ENCODE measurements at regions not wholly inside any gene's neighbourhood (a gene's known extent, or its start where the extent isn't known, plus 50 kb on each side); places are given as distances from the start of the nearest gene placed in this dataset.

DNA sequence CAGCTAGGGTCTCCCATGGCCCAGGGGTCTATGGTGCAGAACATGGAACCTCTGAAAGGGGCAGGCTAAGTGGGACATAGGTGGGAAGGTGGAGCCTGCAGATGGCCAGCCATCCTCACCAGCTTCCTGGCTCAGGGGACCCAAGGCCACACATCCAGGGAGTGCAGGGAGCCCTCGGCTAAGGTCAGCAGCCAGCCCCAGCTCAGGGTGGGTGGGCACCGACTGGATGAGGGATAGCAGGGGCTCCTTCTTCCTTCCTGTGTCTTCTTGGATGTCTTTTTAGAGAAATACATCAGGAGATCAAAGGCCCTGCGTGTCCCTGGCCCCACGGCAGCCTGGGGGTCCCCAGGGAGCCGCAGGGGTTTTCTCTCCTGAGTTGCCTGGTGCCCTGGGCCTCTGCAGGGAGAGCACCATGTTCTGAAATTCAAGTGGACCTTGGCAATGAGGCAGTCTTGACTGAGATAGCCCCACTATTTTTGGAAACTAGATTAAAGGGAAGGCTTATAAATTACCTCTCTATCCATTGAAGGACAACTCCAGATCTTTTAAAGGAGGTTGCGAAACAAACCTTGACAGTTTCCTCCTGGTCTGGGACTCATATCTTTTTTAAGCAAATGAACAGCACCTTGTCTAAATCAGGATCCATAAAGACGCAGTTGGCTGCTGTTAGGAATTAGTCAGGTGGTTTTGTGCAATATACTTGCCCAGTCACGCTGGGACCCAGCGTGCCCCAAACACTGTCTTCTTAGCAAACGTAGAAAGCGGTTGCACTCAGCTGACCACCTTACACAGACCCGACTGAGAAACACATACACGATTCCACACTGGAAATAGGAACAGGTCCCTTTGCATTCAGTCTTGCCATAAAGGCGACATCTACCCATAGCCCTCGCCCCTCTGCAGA is 242.3 kb downstream of the TOMM20 start:
- peak; percentile 49 for ATAC-seq
- no peak for DNase-seq (ENCODE audit: low spot score)
- intact Hi-C loops (cut with DNase I): no loop called here

DNA sequence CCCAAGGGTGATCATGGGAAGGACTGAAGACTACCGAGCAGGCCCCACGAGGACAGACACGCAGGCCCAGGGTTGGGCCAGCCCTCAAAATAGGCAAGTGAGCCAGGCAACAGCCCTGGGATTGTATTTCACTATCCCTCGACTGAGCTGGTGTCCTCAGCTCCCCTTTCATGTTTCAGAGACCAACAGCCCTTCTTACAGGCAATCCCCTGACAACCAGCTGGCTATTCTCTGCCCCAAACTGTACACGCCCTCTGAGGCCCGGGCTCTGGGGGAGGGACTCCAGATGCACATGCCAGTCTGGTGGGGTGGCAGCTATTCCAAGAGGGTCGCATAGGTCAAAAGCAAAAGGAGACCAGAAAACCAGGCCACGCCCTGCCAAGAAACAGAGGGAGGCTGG is 243.0 kb downstream of the TOMM20 start:
- intact Hi-C loops (cut with DNase I): no loop called here
- ATAC-seq: peak; percentile 29
- DNase-seq (ENCODE audit: low spot score): no peak

DNA sequence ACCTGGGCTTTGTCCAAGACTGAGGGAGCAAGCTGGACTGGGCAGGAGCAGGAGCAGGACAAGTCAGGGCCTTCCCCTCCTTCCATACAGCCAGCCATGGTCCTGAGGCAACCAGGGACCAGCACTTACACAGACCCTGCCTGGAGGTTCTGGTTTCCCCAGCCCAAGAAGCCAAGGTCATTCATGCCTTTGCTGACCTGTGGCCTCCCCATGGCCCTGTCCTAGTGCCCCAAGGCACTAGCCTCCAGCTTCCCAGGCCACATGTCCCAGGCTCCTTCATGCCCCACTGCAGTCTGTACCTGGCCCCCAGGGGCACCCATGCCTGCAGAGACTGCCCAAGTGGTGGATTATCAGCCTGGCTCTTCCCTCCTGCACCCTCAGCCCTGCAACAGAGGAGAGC is 243.9 kb downstream of the TOMM20 start:
- intact Hi-C loops (cut with DNase I): no loop called here
- DNase-seq (ENCODE audit: low spot score) (no peak), ATAC-seq (no peak)

DNA sequence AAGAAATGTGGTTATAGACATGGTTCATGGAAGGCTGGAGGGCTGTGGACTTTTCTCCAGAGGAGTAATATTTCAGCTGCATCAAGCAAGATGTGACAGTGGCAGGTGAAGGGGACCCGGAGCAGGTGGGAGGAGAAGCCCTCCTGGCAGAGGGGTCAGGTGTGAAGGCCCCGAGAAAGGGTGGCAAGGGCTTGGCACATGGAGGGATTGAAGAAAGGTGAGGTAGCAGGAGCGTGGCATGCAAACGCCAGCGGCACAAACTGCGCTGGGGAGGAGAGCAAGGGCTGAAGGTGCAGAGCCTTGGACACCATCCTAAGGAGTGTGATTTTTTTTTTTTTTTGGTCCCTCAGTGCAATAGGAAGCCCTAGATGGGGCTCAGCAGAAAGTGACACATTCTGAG is 244.6 kb downstream of the TOMM20 start:
- DNase-seq (ENCODE audit: low spot score) (peak; percentile 17), ATAC-seq (no peak)
- intact Hi-C loops (cut with DNase I): no loop called here

DNA sequence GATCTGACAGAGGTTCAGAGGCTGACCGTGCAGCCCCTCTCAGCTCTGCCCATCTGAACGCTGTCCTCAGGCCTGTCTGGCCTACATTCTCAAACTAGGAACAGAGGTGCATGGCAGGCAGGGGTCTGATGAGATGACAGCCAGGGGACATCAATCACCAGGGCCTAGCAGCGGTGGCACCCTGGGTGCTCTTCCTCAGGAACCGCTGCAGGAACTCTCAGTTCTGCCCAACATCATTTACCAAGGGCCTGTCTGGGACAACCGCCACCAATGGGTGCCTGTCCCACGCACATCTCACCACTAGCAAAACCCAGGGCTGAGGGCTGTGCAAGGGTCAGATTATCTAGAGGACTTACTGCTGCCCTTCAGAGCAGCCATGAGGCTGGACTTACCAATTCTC is 245.7 kb downstream of the TOMM20 start:
- DNase-seq (ENCODE audit: low spot score): peak; percentile 13
- intact Hi-C loops (cut with DNase I): no loop called here
- no peak for ATAC-seq

DNA sequence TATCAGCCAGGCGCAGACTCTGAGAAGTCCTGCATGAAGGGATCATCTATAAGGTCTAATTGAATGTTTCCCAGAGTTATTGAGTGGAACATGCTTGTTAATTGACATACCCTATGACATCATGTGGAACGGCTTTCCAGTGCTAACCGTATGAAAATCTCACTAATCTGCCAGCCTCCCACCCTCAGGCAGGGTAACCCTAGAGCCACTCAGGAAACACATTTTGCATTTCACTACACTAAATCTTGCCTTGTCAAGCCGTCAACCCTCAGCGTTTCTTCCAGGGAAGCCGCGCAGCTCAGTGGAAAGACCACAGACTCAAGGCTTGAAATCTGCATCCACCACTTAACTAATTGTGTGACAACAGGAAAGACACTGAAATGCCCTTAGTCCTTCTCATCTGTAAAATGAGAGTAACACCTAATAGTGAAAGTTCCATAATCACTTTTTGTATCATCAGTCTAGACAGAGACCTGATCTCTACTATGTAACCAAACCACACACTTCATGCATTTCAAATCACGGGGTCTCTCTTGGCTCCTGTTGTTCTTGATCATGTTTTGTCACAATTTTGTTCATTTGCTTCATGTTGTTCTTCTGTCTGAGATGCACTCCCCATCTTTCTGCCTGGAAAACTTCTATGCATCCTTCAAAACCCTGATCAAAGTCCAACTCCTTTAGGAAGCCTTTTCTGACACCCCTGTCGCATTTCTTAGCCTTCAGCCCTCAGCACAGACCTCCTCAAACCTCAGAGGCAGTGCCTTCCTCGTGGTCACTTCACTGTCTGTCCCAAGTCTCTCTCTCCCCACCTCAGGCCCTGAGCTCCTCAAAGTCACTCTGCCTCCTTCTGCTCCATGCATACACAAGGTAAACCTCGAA is 246.5 kb downstream of the TOMM20 start:
- intact Hi-C loops (cut with DNase I): no loop called here
- DNase-seq (ENCODE audit: low spot score) (peak; percentile 13), ATAC-seq (no peak)

DNA sequence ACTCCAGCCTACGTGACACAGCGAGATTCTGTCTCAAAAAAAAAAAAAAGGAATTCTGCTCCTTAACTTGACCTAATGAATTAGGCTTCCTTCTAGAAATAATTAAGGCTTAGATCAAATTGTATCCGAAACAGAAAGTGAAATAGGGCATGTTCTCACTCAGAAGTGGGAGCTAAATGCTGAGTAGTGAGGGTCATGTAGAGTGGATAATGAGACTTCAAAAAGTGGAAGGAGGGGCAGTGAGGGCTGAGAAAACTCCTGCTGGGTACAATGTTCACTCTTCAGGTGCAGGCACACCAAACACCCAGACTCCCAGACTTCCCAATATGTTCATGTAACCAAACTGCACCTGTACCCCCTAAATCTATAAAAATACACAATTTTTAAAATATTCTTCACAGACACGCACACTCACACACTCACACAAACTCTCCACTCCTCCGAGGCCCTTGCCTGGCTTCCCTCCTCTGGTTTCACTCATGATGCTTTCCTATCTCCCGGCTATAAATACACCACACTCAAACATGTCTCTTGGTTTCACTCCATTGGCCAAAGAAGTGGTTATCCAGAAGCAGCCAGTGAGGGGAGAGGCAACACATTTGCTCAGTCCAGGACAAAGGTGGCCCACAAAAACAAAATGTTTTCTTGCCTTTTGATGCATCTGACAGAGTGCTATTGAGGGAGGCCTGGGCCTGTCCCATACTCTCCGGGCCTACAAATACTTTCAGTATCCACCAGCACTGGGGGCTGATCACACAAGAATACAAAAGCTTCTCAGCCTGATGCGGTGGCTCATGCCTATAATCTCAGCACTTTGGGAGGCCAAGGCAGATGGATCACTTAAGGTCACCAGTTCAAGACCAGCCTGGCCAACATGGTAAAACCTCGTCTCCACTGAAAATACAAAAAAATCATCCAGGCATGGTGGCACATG is 249.2 kb downstream of the TOMM20 start:
- ATAC-seq: no peak
- intact Hi-C loops (cut with DNase I): no loop called here
- DNase-seq (ENCODE audit: low spot score): no peak

DNA sequence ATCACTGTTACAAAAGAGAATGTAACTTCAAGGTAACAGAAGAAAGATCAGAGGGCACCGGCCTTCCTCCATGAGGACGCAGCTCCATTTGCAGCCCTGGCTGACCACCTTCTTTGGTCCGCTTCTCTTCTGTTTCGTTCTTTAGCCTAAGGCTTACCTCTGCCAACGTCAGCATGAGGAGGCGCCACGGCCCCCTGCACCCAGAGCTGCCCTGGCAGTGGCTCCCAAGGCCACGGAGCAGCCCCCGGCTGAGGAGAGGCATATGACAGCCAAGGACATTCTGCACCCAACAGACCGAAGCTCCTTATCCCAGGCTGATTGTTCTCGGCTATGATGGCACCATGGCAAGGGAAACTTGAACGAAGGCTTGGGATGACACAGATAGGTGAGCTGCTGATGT is 250.3 kb downstream of the TOMM20 start:
- ATAC-seq: no peak
- no peak for DNase-seq (ENCODE audit: low spot score)

DNA sequence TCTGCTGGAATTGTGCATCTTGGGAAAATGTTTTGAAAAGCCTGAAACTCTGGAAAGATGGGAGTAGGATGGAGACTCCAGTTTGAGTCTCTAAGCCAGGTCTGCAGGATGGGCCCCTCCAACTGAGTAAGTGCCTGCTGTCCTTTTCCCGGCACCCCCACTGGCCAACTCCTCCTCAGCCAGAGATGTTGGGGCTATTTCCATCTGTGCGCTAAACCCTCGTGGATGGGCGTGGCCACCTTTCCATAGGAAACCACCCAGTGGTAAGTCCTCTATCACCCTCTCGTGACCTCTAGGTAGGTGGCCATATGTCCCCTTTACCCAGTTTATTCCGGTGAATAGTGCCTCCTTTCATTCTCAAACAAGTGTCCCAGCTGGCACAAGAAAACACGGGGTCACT is 250.9 kb downstream of the TOMM20 start:
- no peak for ATAC-seq
- intact Hi-C loops (cut with DNase I): no loop called here
- no peak for DNase-seq (ENCODE audit: low spot score)

More for the DNA sequence above, 250.3 kb downstream of the TOMM20 start:
- intact Hi-C loops (cut with DNase I): no loop called here

DNA sequence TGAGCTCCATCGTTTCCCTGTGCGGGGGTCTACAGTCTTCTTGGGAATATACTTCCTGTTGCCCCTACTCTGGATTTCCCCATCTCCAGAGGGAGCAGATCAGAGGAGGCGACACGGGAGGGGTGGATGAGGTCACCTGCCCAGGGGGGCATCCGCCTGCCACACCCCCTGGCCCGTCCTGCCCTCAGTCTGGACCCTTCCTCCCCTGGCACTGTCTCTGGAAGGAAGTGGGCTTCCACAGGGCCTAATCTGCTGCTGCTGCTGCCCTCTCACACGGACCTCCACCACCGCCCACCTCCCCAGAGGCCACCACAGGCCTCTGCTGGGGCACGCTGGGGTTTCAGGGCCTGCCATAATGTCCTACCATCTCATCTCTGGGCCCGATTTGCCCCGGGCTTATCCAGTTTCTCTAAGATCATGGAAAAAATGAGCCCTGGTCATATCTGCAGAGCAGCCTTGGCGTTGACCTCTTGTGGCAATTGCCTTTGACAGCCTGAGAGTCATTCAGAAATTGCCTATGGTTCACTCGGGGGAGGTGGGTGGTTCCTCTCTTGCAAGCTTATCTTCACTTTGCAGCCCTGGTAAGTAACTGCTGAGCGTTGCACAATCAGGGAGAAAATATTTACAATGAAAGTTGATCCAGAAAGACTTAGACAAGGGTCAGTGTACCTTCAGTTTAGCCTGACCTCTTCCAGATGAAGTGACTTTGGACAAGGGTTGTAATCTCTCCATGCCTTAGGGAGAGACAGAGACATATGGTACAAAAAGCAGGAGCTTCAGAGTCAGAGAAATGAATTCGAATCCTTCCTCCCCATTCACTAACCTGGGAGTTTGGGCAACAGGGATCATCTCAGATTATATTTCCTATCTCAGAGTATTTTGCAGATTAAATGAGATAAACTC is 252.4 kb downstream of the TOMM20 start:
- ATAC-seq (peak; percentile 42), DNase-seq (ENCODE audit: low spot score) (no peak)
- intact Hi-C loops (cut with DNase I): no loop called here

DNA sequence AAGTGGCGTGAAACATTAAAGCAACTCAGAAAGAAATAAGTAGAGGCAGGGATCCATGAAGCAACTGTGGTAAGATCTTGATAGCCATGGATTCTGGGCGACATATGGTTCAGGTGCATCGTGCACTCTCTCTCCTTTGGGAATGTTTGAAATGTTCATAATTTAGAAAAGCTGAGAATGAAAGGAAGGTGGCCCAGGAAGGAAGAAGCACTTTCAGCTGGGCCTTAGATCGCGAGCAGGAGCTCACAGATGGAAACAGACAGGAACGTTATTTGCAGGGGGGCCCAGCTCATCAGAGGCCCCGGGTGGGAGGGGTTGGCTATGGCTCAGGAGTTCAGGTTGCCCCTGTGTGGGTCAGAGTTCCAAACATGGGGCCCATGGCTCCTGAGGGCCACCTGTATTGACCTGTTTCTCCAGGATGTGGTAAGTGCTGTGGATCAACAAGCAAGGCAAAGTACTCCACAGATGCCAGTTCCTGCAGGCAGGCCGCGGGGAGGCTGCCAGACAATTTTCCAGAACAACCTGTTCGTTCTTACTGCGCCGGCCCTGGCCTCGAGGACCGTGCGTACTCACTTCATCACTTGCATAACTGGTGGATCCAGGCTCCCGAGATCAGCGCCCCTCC is 253.2 kb downstream of the TOMM20 start:
- DNase-seq (ENCODE audit: low spot score) (no peak), ATAC-seq (no peak)
- intact Hi-C loops (cut with DNase I): no loop called here

DNA sequence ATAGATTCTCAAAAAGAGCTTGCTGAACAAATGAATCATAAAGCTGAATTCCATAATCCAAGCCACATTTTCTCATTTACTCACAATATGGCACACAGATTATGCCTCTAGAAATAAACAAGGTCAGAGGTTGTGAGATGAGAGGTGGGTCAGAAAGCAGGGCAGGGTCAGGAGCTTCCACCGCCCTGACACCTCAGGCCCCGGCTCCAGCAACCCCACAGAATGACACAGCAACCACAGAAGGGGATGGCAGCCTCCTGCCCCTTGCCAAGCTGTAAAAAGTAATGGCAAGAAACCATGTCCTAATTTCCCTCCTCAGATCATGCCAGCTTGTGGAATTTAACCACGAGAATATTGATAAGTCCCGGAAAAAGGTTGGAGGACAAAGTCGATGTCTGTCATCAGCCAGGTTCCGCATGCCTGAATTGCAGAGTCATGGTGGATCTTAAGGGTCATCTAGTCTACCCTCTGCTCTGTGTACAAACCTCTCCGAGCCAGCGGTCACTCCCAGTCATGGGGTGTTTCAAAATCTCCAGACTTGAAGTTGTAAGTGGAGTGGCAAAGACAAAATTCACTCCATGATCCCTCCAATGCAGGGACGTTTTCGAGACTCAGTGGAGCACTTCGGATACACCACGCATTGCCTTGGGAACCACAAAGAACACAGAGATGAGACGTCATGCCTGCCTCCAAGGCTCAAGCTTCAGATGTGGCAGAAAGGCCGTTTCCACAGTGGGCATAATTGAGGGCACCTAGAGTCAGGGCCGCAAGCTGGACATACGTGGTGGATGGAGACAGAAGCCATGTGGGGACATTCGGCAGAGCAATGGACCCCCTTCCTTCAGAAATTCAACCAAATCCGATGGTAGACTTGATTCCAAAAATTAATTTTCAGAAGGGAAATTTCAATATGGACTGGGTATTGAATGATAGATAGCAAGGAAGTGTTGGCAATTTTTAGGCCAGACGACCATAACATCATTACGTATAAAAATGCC is 254.0 kb downstream of the TOMM20 start:
- DNase-seq (ENCODE audit: low spot score): no peak
- no peak for ATAC-seq
- intact Hi-C loops (cut with DNase I): no loop called here

DNA sequence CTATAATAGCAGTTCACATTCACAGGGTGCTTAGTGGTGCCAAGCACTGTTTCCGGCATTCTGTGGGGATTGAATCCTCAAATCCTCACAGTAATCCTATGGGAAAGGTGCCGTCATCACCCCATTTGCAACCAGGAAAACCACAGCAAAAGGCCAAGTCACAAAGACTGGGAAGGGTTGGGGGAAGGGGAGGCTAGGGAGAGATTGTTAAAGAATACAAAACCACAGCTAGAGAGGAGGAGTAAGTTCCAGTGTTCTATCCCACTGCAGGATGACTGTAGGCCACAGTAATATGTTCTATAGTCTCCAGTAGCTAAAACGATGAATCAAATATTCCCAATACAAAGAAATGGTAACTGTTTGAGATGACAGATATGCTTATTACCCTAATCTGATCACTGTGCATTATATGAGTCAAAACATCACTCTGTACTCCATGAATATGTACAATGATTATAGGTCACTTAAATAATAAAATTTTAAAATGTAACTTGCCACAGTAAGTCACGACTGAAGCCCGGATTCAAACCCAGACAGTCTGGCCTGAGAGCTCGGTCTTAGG is 256.8 kb downstream of the TOMM20 start:
- DNase-seq (ENCODE audit: low spot score): no peak
- ATAC-seq: no peak
- intact Hi-C loops (cut with DNase I): no loop called here

DNA sequence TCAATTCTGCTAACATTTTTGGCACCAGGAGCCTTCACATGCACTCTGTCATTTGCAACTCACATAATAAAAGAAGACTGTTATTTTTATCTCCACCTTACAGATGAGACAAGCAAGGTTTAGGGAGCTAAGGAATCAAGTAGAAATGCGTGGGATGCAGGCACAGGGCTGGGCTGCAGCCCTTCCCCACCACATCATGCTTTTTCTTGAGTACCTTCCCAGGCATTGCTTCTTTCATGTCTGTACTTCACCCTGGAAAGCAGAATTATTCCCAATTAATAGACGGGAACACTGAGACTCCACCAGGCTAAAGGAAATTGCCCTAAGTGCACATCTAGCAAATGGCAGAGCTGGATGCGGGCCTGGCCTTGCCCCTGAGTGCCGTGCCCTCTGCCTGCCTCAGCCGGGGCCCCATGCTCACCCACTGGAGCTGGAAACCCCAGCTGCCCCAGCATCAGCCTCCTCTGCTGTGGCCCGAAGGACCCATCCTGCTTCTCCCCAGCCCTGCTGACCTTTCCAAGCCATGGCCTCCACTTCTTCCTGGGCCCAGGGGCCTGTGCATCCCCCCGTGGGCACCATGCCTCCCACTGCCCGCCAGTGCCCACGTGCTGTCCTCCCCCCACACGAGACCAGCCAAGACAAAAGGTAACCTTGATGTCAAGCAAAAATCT is 257.5 kb downstream of the TOMM20 start:
- DNase-seq (ENCODE audit: low spot score) (peak; percentile 45), ATAC-seq (no peak)
- intact Hi-C loops (cut with DNase I): no loop called here

DNA sequence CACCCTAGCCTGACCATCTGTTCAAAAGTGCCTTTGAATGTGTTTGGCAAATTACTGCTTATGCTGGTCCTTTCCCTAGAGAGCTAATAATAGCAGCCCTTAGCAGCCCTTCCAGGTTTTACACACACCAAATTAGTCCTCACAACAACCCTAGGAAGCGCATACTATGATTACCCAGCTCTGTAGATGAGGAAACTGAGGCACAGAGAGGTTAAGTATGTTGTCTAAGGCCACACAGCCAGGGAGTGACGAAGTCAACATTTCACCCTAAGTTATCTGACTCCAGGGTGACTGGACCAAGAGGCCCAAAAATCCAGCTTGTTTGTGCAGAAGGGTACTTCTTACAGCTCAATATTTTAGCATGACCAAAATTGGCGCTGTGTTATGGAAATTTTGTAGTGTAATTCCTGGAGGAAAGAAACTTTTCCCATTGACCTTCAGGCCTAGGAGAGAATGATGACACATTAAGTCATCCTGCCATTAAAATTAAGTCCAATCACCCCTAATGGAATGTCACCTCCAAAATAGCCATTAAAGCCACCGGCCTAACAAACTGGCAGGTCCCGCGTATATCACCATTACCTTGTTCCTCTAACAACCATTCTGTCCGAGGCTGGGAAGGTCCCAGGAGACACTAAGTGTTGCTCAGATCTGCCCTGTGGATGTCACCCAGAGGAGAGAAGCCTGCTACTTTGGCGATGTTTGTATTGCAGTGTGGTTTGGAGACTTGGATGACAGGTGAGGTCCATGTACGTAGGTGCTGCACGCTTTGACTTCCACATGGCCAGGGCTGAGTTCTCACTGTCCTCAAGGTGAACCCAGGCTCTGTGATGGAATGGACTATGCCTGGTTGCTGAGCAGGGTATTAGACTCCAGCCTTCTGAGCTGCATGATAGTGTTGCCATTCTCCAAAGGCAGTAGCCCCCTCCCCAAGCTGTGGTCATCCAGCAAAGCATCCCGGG is 258.3 kb downstream of the TOMM20 start:
- DNase-seq (ENCODE audit: low spot score) (no peak), ATAC-seq (peak; percentile 21)
- intact Hi-C loops (cut with DNase I): no loop called here

All from sciatic nerve (tissue), 2 donors.